HEK293 (cell line): ENCODE measurements at regions not wholly inside any gene's neighbourhood (a gene's known extent, or its start where the extent isn't known, plus 50 kb on each side); places are given as distances from the start of the nearest gene placed in this dataset.

Experiments used
- CTCF ChIA-PET: fragments of 350-600 bp; formaldehyde crosslinking; extraction: SDS; loops from one replicate; lab custom pipeline; 2021; ENCODE audit warnings: antibody characterized with exemption; lab: Yijun Ruan, JAX
- POLR2A ChIA-PET: fragments of 300-600 bp; formaldehyde crosslinking; extraction: SDS; loops from one replicate; lab custom pipeline; 2020; ENCODE audit warnings: antibody characterized with exemption, inconsistent platforms; lab: Yijun Ruan, JAX
- H3K27ac ChIP-seq: fragments of 200-500 bp; sonication (Bioruptor generic); 2 replicates; pipeline ENCODE4 v1.5.1; 2014; ENCODE audit warnings: low read depth, low read length, control low read depth, inconsistent platforms; ENCODE audit errors: extremely low read depth
- H3K36me3 ChIP-seq, 2 experiments: fragments of 200-500 bp in 1 of 2; sonication (Bioruptor generic) in 1 of 2; 1 replicate in 1 of 2; 2 replicates in 1 of 2; pipeline ENCODE4 v1.5.1; 2014 to 2017; ENCODE audit warnings: inconsistent platforms in 2 of 2, low read length in 2 of 2; ENCODE audit not compliant: control insufficient read depth in 2 of 2, insufficient read depth in 1 of 2
- H3K4me1 ChIP-seq: fragments of 200-500 bp; sonication (Bioruptor generic); 2 replicates; pipeline ENCODE4 v1.5.1; 2014; ENCODE audit warnings: mild to moderate bottlenecking, low read length, inconsistent platforms; ENCODE audit not compliant: control insufficient read depth, insufficient read depth
- H3K4me3 ChIP-seq: 2 replicates; pipeline ENCODE4 v1.5.1; 2011; ENCODE audit warnings: low read depth, mild to moderate bottlenecking, control low read depth, low read length, moderate library complexity
- H3K9me3 ChIP-seq: fragments of 200-500 bp; sonication (Bioruptor generic); 2 replicates; pipeline ENCODE4 v1.5.1; 2014; ENCODE audit warnings: low read depth, low read length, inconsistent platforms; ENCODE audit not compliant: control insufficient read depth, insufficient read depth
- BCL11B ChIP-seq: fragments of 450-650 bp; formaldehyde crosslinking; IDR thresholded peaks from 2 replicates; pipeline ENCODE4 v1.5.1; 2016; ENCODE audit warnings: low read depth, missing biosample characterization, missing genetic modification characterization
- BCL6B ChIP-seq: fragments of 450-650 bp; formaldehyde crosslinking; IDR thresholded peaks from 2 replicates; pipeline ENCODE4 v1.5.1; 2017; ENCODE audit warnings: missing biosample characterization, missing genetic modification characterization
- CTCF ChIP-seq: fragments of 450-650 bp; formaldehyde crosslinking; IDR thresholded peaks from 2 replicates; pipeline ENCODE4 v1.5.1; 2016; ENCODE audit warnings: missing biosample characterization, missing genetic modification characterization
- MZF1 ChIP-seq: fragments of 450-650 bp; formaldehyde crosslinking; IDR thresholded peaks from 2 replicates; pipeline ENCODE4 v1.5.1; 2017; ENCODE audit warnings: missing biosample characterization, missing genetic modification characterization, borderline replicate concordance
- OVOL3 ChIP-seq: fragments of 450-650 bp; formaldehyde crosslinking; IDR thresholded peaks from 2 replicates; pipeline ENCODE4 v1.5.1; 2016; ENCODE audit warnings: missing biosample characterization, missing genetic modification characterization
- ZBTB20 ChIP-seq: fragments of 450-650 bp; formaldehyde crosslinking; IDR thresholded peaks from 2 replicates; pipeline ENCODE4 v1.5.1; 2016; ENCODE audit warnings: missing biosample characterization, missing genetic modification characterization
- ZNF239 ChIP-seq: fragments of 450-650 bp; formaldehyde crosslinking; IDR thresholded peaks from 2 replicates; pipeline ENCODE4 v1.5.1; 2016; ENCODE audit warnings: missing biosample characterization, missing genetic modification characterization
- ZNF518A ChIP-seq: fragments of 450-650 bp; formaldehyde crosslinking; conservative IDR thresholded peaks from 2 replicates; pipeline ENCODE4 v1.5.1; 2016; ENCODE audit warnings: low read depth, missing biosample characterization, missing genetic modification characterization
- ZNF529 ChIP-seq: fragments of 450-650 bp; formaldehyde crosslinking; IDR thresholded peaks from 2 replicates; pipeline ENCODE4 v1.5.1; 2017; ENCODE audit warnings: missing genetic modification characterization, missing biosample characterization; ENCODE audit not compliant: insufficient replicate concordance
- ZNF549 ChIP-seq: fragments of 450-650 bp; IDR thresholded peaks from 2 replicates; pipeline ENCODE4 v1.5.1; 2018; ENCODE audit warnings: missing biosample characterization, missing genetic modification characterization, mild to moderate bottlenecking, inconsistent platforms, moderate library complexity
- ZNF660 ChIP-seq: fragments of 450-650 bp; IDR thresholded peaks from 2 replicates; pipeline ENCODE4 v1.5.1; 2018; ENCODE audit warnings: missing biosample characterization, mild to moderate bottlenecking, missing genetic modification characterization
- ZNF747 ChIP-seq: fragments of 450-650 bp; formaldehyde crosslinking; IDR thresholded peaks from 2 replicates; pipeline ENCODE4 v1.5.1; 2016; ENCODE audit warnings: missing biosample characterization, missing genetic modification characterization
- ZNF777 ChIP-seq: fragments of 450-650 bp; formaldehyde crosslinking; IDR thresholded peaks from 2 replicates; pipeline ENCODE4 v1.5.1; 2017; ENCODE audit warnings: missing biosample characterization, missing genetic modification characterization, borderline replicate concordance
- TF ChIP-seq, protein P1 (sequence below): fragments of 450-650 bp; formaldehyde crosslinking; IDR thresholded peaks from 2 replicates; pipeline ENCODE4 v1.5.1; 2016; ENCODE audit warnings: missing biosample characterization, missing genetic modification characterization
- TF ChIP-seq, protein P2 (sequence below): fragments of 450-650 bp; IDR thresholded peaks from 2 replicates; pipeline ENCODE4 v1.5.1; 2018; ENCODE audit warnings: missing biosample characterization, missing genetic modification characterization
- TF ChIP-seq, protein P3 (sequence below): fragments of 450-650 bp; formaldehyde crosslinking; IDR thresholded peaks from 2 replicates; pipeline ENCODE4 v1.5.1; 2016; ENCODE audit warnings: missing biosample characterization, missing genetic modification characterization

- no peak for TF ChIP-seq ZNF518A (tag by site-specific recombination)
- TF ChIP-seq OVOL3 (tag by site-specific recombination) = no peak
- TF ChIP-seq ZNF549 (tag by site-specific recombination) = no peak
- no peak for TF ChIP-seq ZNF777 (tag by site-specific recombination)
- no peak for TF ChIP-seq MZF1 (tag by site-specific recombination)
- no peak for TF ChIP-seq ZNF529
- TF ChIP-seq ZNF660 (tag by site-specific recombination) = no peak
- TF ChIP-seq BCL6B = no peak
Observed at GRCh38 chr2:10966056-10966455, 54.3 kb downstream of the KCNF1 start (continued).

- POLR2A ChIA-PET = no interaction called here
Observed at GRCh38 chr2:10966741-10967140, 55.0 kb downstream of the KCNF1 start.

DNA sequence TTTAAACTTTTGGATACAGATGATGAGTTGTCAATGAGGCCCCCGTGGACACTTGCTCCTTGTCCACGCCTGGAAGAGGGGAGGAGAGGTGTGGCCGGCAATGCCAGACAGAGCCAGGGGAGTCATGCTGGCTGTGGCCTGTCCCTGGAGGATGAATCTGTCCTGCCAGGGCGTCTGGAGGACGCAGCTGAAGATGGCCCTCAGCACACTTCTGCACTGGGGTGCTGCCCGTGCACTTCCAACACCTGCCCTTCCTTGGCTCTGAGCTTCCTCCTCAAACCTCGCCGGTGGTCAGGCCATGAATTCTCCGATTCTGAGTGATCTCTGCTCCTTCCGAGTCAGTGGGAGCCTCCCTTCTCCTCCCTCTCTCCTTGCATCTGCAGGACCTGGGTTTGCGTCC, 56.4 kb downstream of the KCNF1 start:
- no peaks in the 10 kb centered on the region for H3K36me3 ChIP-seq
- no peak overlapping the region for H3K4me3 ChIP-seq
- no peak overlapping the region for H3K27ac ChIP-seq
- H3K4me1 ChIP-seq = no peaks in the 10 kb centered on the region
- CTCF ChIA-PET = no interaction called here
- POLR2A ChIA-PET = no interaction called here
- H3K9me3 ChIP-seq = no peaks in the 10 kb centered on the region
- TF ChIP-seq, protein P1, sequence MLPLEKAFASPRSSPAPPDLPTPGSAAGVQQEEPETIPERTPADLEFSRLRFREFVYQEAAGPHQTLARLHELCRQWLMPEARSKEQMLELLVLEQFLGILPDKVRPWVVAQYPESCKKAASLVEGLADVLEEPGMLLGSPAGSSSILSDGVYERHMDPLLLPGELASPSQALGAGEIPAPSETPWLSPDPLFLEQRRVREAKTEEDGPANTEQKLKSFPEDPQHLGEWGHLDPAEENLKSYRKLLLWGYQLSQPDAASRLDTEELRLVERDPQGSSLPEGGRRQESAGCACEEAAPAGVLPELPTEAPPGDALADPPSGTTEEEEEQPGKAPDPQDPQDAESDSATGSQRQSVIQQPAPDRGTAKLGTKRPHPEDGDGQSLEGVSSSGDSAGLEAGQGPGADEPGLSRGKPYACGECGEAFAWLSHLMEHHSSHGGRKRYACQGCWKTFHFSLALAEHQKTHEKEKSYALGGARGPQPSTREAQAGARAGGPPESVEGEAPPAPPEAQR (tag by site-specific recombination) = no peak
- TF ChIP-seq, protein P2, sequence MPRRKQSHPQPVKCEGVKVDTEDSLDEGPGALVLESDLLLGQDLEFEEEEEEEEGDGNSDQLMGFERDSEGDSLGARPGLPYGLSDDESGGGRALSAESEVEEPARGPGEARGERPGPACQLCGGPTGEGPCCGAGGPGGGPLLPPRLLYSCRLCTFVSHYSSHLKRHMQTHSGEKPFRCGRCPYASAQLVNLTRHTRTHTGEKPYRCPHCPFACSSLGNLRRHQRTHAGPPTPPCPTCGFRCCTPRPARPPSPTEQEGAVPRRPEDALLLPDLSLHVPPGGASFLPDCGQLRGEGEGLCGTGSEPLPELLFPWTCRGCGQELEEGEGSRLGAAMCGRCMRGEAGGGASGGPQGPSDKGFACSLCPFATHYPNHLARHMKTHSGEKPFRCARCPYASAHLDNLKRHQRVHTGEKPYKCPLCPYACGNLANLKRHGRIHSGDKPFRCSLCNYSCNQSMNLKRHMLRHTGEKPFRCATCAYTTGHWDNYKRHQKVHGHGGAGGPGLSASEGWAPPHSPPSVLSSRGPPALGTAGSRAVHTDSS (tag by site-specific recombination) = no peak
- no peak for TF ChIP-seq CTCF (tag by site-specific recombination)
- TF ChIP-seq, all 188 proteins: peak for 0

More at GRCh38 chr2:10966741-10967140, 55.0 kb downstream of the KCNF1 start:
- no peak overlapping the region for H3K4me3 ChIP-seq
- H3K36me3 ChIP-seq = no peaks in the 10 kb centered on the region
- CTCF ChIA-PET = no interaction called here
- no peaks in the 10 kb centered on the region for H3K9me3 ChIP-seq
- H3K27ac ChIP-seq = no peak overlapping the region
- TF ChIP-seq, protein P3, sequence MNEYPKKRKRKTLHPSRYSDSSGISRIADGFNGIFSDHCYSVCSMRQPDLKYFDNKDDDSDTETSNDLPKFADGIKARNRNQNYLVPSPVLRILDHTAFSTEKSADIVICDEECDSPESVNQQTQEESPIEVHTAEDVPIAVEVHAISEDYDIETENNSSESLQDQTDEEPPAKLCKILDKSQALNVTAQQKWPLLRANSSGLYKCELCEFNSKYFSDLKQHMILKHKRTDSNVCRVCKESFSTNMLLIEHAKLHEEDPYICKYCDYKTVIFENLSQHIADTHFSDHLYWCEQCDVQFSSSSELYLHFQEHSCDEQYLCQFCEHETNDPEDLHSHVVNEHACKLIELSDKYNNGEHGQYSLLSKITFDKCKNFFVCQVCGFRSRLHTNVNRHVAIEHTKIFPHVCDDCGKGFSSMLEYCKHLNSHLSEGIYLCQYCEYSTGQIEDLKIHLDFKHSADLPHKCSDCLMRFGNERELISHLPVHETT = no peak
- no peak for TF ChIP-seq BCL11B
- no peak for TF ChIP-seq ZNF747
- no peak for TF ChIP-seq ZNF239 (tag by site-specific recombination)
- no peak for TF ChIP-seq ZBTB20 (tag by site-specific recombination)
- TF ChIP-seq, all 188 proteins: peak for 0
- no peaks in the 10 kb centered on the region for H3K4me1 ChIP-seq
